Fibroblast of lung (primary cell): ENCODE measurements at regions not wholly inside any gene's neighbourhood (a gene's known extent, or its start where the extent isn't known, plus 50 kb on each side); places are given as distances from the start of the nearest gene placed in this dataset.

Experiments used
- DNase-seq, 2 donors: peaks; one replicate each; pipeline versions ENCODE4 v3.0.0 to v3.0.0-alpha.2; 2010; ENCODE audit warnings: low read depth in 2 of 2
- H2AFZ ChIP-seq: 2 replicates; pipeline ENCODE4 v1.5.1; 2012; ENCODE audit warnings: low read length, control low read depth, inconsistent platforms
- H3K27ac ChIP-seq: 2 replicates; pipeline ENCODE4 v1.5.1; 2011; ENCODE audit warnings: low read length, control low read depth; ENCODE audit not compliant: insufficient read depth
- H3K27me3 ChIP-seq: 2 replicates; pipeline ENCODE4 v1.5.1; 2011; ENCODE audit warnings: mild to moderate bottlenecking, low read length; ENCODE audit not compliant: control insufficient read depth, insufficient read depth
- H3K36me3 ChIP-seq: 2 replicates; pipeline ENCODE4 v1.5.1; 2011; ENCODE audit warnings: low read length; ENCODE audit not compliant: control insufficient read depth, insufficient read depth
- H3K4me1 ChIP-seq: 2 replicates; pipeline ENCODE4 v1.5.1; 2011; ENCODE audit warnings: low read length; ENCODE audit not compliant: control insufficient read depth, insufficient read depth; ENCODE audit errors: extremely low read depth
- H3K4me2 ChIP-seq: 2 replicates; pipeline ENCODE4 v1.5.1; 2011; ENCODE audit warnings: low read length, control low read depth; ENCODE audit not compliant: insufficient read depth; ENCODE audit errors: extremely low read depth
- H3K4me3 ChIP-seq, 4 experiments: fragments of 200-600 bp in 1 of 4; sonication (generic) in 1 of 4; replicated peaks in 1 of 4; 2 replicates each; pipeline ENCODE4 v1.5.1; 2011 to 2016; ENCODE audit warnings: low read length in 4 of 4, low read depth in 3 of 4, mild to moderate bottlenecking in 3 of 4, control low read depth in 2 of 4, inconsistent platforms in 1 of 4, mixed read lengths in 1 of 4; ENCODE audit not compliant: insufficient read depth in 1 of 4; ENCODE audit errors: control extremely low read depth in 1 of 4
- H3K79me2 ChIP-seq: 2 replicates; pipeline ENCODE4 v1.5.1; 2012; ENCODE audit warnings: mild to moderate bottlenecking, low read length, inconsistent platforms; ENCODE audit not compliant: control insufficient read depth, insufficient read depth
- H3K9ac ChIP-seq: 2 replicates; pipeline ENCODE4 v1.5.1; 2011; ENCODE audit warnings: mild to moderate bottlenecking, low read length, control low read depth; ENCODE audit not compliant: insufficient read depth
- H3K9me3 ChIP-seq: 2 replicates; pipeline ENCODE4 v1.5.1; 2012; ENCODE audit warnings: low read depth, low read length; ENCODE audit not compliant: control insufficient read depth, insufficient read depth
- H4K20me1 ChIP-seq: 2 replicates; pipeline ENCODE4 v1.5.1; 2011; ENCODE audit warnings: low read length; ENCODE audit not compliant: control insufficient read depth, insufficient read depth; ENCODE audit errors: extremely low read depth
- EZH2 ChIP-seq: IDR thresholded peaks from 2 replicates; pipeline ENCODE4 v1.5.1; 2012; ENCODE audit warnings: low read length, control low read depth, mild to moderate bottlenecking; ENCODE audit errors: missing control alignments
- TF ChIP-seq, protein P1 (sequence below), 2 donors: IDR thresholded peaks in 1 of 2; conservative IDR thresholded peaks in 1 of 2; 1 replicate in 1 of 2; 2 replicates in 1 of 2; pipeline ENCODE4 v1.5.1; 2011 to 2012; ENCODE audit warnings: low read length in 2 of 2, control low read depth in 1 of 2, inconsistent platforms in 1 of 2, low read depth in 1 of 2, mild to moderate bottlenecking in 1 of 2

DNA sequence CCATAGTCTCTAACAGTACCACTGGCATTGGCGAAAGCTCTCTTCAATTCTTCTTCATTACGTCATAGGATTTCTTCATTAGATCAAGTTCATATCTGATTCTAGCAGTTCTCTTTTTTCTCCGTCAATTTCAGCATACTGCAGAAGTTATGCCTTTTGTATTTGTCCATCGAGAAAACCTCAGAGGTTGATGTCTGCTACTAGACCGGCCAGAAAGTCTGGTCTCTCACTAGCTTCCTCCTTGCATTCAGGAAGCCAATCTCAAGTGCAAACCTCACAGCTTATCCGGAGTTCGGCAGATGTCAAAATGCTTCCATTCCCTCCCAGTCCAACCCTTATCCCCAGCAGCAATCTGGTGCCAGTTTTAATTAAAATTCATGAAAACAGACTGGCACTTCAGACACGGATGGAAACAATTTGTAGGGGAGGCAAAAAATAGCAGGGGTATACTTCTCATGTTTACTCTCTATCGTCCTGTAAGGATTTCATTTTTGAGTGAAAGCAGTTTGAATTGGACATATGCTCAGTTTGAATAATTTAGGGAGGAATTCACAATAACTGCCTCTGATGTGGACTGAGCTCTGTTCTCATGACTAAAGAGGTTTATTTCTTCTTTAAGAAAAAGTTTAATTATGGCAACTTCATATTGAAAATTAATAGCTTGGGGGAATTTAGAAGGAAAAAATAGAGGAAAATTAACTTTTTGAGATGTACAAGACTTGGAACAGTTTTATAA lies 56.4 kb upstream of the TMC1 start:
- Histone ChIP-seq H3K9me3 (no peaks in the 10 kb centered on the region), H3K4me1 (no peaks in the 10 kb centered on the region), H3K4me2 (no peak overlapping the region), H3K36me3 (no peaks in the 10 kb centered on the region), H2AFZ (no peak overlapping the region), H3K9ac (no peak overlapping the region), H3K27ac (no peak overlapping the region), H3K27me3 (no peaks in the 10 kb centered on the region), H3K79me2 (no peaks in the 10 kb centered on the region), H3K4me3 (no peak overlapping the region), H4K20me1 (no peaks in the 10 kb centered on the region)
- TF ChIP-seq EZH2: no peak
- TF ChIP-seq, protein P1, sequence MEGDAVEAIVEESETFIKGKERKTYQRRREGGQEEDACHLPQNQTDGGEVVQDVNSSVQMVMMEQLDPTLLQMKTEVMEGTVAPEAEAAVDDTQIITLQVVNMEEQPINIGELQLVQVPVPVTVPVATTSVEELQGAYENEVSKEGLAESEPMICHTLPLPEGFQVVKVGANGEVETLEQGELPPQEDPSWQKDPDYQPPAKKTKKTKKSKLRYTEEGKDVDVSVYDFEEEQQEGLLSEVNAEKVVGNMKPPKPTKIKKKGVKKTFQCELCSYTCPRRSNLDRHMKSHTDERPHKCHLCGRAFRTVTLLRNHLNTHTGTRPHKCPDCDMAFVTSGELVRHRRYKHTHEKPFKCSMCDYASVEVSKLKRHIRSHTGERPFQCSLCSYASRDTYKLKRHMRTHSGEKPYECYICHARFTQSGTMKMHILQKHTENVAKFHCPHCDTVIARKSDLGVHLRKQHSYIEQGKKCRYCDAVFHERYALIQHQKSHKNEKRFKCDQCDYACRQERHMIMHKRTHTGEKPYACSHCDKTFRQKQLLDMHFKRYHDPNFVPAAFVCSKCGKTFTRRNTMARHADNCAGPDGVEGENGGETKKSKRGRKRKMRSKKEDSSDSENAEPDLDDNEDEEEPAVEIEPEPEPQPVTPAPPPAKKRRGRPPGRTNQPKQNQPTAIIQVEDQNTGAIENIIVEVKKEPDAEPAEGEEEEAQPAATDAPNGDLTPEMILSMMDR (conservative IDR thresholded peaks at IDR 0.05 in 1 of 2, IDR thresholded peaks at IDR 0.05 in 1 of 2; ENCODE audit: low read depth in 1 of 2, low read length in 2 of 2): no peak
- no peak for DNase-seq

DNA sequence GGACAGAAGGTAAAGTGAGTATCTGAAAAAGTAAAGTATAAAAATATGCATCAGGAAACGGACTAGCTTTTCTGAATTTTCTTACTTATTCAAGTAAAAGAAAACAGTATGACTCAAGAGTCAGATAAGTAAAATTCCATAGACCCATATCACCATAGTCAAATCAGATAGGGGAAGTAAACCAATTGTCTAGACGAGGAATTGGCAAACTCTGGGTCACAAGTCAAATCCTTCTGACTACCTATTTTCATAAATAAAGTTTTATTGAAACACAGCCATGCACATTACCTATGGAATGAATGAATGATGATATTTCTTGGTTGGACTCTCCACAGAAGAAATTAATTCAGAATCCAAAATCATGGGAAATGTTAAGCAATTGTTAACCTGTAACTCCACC lies 59.1 kb upstream of the TMC1 start:
- Histone ChIP-seq H3K36me3 (no peaks in the 10 kb centered on the region), H3K9ac (no peak overlapping the region), H3K79me2 (no peaks in the 10 kb centered on the region), H2AFZ (no peak overlapping the region), H3K4me1 (no peaks in the 10 kb centered on the region), H3K4me2 (no peak overlapping the region), H3K9me3 (no peaks in the 10 kb centered on the region), H4K20me1 (no peaks in the 10 kb centered on the region), H3K27me3 (no peaks in the 10 kb centered on the region), H3K4me3 (no peak overlapping the region), H3K27ac (no peak overlapping the region)
- DNase-seq: peak in 1 of 2 donors; percentile 90
- TF ChIP-seq, protein P1 (conservative IDR thresholded peaks at IDR 0.05 in 1 of 2, IDR thresholded peaks at IDR 0.05 in 1 of 2; ENCODE audit: low read depth in 1 of 2, low read length in 2 of 2): no peak

DNA sequence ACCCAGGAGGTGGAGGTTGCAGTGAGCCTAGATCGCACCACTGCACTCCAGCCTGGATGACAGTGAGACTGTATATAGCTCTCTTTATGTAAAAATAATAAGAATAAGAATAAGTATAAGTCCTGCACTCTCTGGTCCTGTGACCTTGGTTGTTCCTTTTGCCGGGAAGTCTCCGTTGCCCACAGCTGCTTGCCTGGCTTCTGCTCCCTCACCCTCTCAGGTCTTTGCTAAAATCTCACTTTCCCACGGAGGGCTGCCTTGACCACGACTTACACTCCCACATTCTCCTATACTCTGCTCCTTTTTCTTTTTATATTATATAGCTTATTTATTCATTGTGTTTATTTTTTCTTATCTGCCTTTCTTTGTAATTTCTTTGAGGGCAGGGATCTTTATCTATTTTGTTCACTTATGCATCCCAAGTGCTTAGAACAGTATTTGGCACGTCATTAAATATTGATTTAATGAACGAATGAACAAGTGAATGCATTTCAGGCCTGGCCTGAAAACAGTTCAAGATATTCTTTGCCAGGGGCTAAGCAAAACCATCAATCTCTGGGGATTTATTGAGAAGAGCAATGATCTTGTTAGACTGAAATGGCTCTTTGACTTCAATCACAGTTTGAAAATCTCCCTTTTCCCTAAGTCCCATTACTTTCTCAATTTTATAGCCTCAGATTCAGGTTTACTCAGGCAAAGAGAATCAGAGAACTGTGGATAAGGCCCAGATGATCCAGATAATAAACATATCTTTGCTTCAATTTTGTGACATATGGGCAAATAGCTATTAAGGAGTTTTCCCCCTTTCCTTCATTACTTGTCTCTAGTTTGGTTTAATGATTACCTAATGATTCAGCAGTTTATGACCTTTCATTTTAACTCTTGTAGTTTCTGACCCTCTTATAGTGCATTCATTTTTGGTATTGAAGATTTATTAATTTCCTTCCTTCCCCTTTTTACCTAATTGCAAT lies 60.8 kb upstream of the TMC1 start:
- H3K79me2 ChIP-seq: no peaks in the 10 kb centered on the region
- no peaks in the 10 kb centered on the region for H3K36me3 ChIP-seq
- no peaks in the 10 kb centered on the region for H4K20me1 ChIP-seq
- DNase-seq: no peak
- H3K9me3 ChIP-seq: no peaks in the 10 kb centered on the region
- no peak overlapping the region for H3K9ac ChIP-seq
- TF ChIP-seq, protein P1 (conservative IDR thresholded peaks at IDR 0.05 in 1 of 2, IDR thresholded peaks at IDR 0.05 in 1 of 2; ENCODE audit: low read depth in 1 of 2, low read length in 2 of 2): no peak
- TF ChIP-seq EZH2: no peak
- no peak overlapping the region for H3K4me2 ChIP-seq
- H3K27me3 ChIP-seq: no peaks in the 10 kb centered on the region
- H3K27ac ChIP-seq: no peak overlapping the region
- H2AFZ ChIP-seq: no peak overlapping the region
- H3K4me1 ChIP-seq: no peaks in the 10 kb centered on the region
- no peak overlapping the region for H3K4me3 ChIP-seq
